HG03066 (cell line): ENCODE measurements at regions not wholly inside any gene's neighbourhood (a gene's known extent, or its start where the extent isn't known, plus 50 kb on each side); places are given as distances from the start of the nearest gene placed in this dataset.
"Not testable (repeated sequence)": the region's sequence is repeated elsewhere in the genome, so short reads cannot be mapped to it uniquely, and the experiment has no call there.

ENCODE experiments used
- ATAC-seq: cut with Tn5 transposase; IDR thresholded peaks from one replicate; pipeline ENCODE4 v1.9.1; 2021; ENCODE audit warnings: low read depth; ENCODE audit not compliant: unreplicated experiment

GRCh38 chr9:90507621-90508020 lies 135.0 kb downstream of the DIRAS2 start:
- ATAC-seq = no peak

GRCh38 chr9:90508940-90509339 lies 133.7 kb downstream of the DIRAS2 start:
- no peak for ATAC-seq

- no peak for ATAC-seq
Observed at GRCh38 chr9:90511711-90512110, 130.9 kb downstream of the DIRAS2 start.

- ATAC-seq = no peak
Observed at GRCh38 chr9:90514877-90515276, 127.7 kb downstream of the DIRAS2 start.

- no peak for ATAC-seq
Observed at GRCh38 chr9:90515510-90515909, 127.1 kb downstream of the DIRAS2 start.

GRCh38 chr9:90517103-90517502 lies 125.5 kb downstream of the DIRAS2 start:
- ATAC-seq = no peak

- ATAC-seq = no peak
Observed at GRCh38 chr9:90521811-90522570, 120.6 kb downstream of the DIRAS2 start.

GRCh38 chr9:90523958-90524357 lies 118.7 kb downstream of the DIRAS2 start:
- ATAC-seq = no peak

- no peak for ATAC-seq
Observed at GRCh38 chr9:90526386-90526785, 116.2 kb downstream of the DIRAS2 start.

- not testable (repeated sequence) for ATAC-seq
Observed at GRCh38 chr9:90536094-90536493, 106.5 kb downstream of the DIRAS2 start.

- no peak for ATAC-seq
Observed at GRCh38 chr9:90538566-90538965, 104.1 kb downstream of the DIRAS2 start.

GRCh38 chr9:90539286-90539685 lies 103.3 kb downstream of the DIRAS2 start:
- no peak for ATAC-seq

GRCh38 chr9:90540734-90541133 lies 101.9 kb downstream of the DIRAS2 start:
- ATAC-seq = no peak

GRCh38 chr9:90544488-90544887 lies 98.1 kb downstream of the DIRAS2 start:
- no peak for ATAC-seq

- ATAC-seq = no peak
Observed at GRCh38 chr9:90546200-90546599, 96.4 kb downstream of the DIRAS2 start.

- ATAC-seq = no peak
Observed at GRCh38 chr9:90547896-90548295, 94.7 kb downstream of the DIRAS2 start.

GRCh38 chr9:90552317-90552716 lies 90.3 kb downstream of the DIRAS2 start:
- ATAC-seq = peak; percentile 89

- ATAC-seq = no peak
Observed at GRCh38 chr9:90555351-90556057, 87.1 kb downstream of the DIRAS2 start.

- ATAC-seq = no peak
Observed at GRCh38 chr9:90556897-90557675, 85.5 kb downstream of the DIRAS2 start.

- ATAC-seq = no peak
Observed at GRCh38 chr9:90559075-90560073, 83.2 kb downstream of the DIRAS2 start.
